ENCODE measurements at regions not wholly inside any gene's neighbourhood (a gene's known extent, or its start where the extent isn't known, plus 50 kb on each side); places are given as distances from the start of the nearest gene placed in this dataset.
A peak's percentile ranks its signal among the peaks of the same experiment; 100 is the strongest.

DNA sequence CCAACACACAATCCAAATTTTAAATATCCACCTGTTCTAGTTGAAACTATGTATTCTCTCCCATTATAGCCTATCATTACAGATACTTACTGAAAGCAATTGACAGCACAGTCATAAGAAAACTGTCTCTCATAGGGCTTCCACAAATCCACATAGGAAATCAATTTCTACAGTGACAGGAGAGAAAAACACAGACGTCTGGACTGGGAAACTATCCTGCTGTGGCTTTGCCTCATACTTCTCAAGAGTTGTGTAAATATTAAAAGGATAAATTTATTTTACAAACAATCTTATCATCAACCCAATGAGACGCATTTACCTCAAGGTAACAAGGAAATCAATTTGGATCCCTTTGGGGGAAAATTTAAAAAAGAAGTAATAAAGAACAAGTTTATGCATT, 517.5 kb downstream of the EFNA5 start:
- Histone ChIP-seq H3K27ac (ENCODE audit: low read depth, low read length) (no peak overlapping the region), H3K36me3 (ENCODE audit: insufficient read depth, low read length) (no peaks in the 10 kb centered on the region), H3K27me3 (ENCODE audit: insufficient read depth, low read length) (no peaks in the 10 kb centered on the region), H3K4me1 (ENCODE audit: control insufficient read depth, insufficient read depth, low read length, unreplicated experiment) (no peaks in the 10 kb centered on the region), H3K4me3 (ENCODE audit: low read depth, low read length) (no peak overlapping the region), H2AFZ (ENCODE audit: low read length, unreplicated experiment) (no peak overlapping the region), H3K79me2 (ENCODE audit: control insufficient read depth, insufficient read depth, low read length, unreplicated experiment) (no peaks in the 10 kb centered on the region)

GRCh38 chr5:107149243-107150005, 521.3 kb downstream of the EFNA5 start:
- Histone ChIP-seq H3K4me1 (ENCODE audit: control insufficient read depth, insufficient read depth, low read length, unreplicated experiment) (no peaks in the 10 kb centered on the region), H3K79me2 (ENCODE audit: control insufficient read depth, insufficient read depth, low read length, unreplicated experiment) (no peaks in the 10 kb centered on the region), H3K27me3 (ENCODE audit: insufficient read depth, low read length) (no peaks in the 10 kb centered on the region), H3K36me3 (ENCODE audit: insufficient read depth, low read length) (no peaks in the 10 kb centered on the region), H2AFZ (ENCODE audit: low read length, unreplicated experiment) (peak overlapping the region; percentile 91), H3K27ac (ENCODE audit: low read depth, low read length) (no peak overlapping the region), H3K4me3 (ENCODE audit: low read depth, low read length) (no peak overlapping the region)

GRCh38 chr5:107147589-107147988, 523.1 kb downstream of the EFNA5 start:
- Histone ChIP-seq H3K36me3 (ENCODE audit: insufficient read depth, low read length) (no peaks in the 10 kb centered on the region), H3K4me1 (ENCODE audit: control insufficient read depth, insufficient read depth, low read length, unreplicated experiment) (no peaks in the 10 kb centered on the region), H3K4me3 (ENCODE audit: low read depth, low read length) (no peak overlapping the region), H3K27ac (ENCODE audit: low read depth, low read length) (no peak overlapping the region), H3K27me3 (ENCODE audit: insufficient read depth, low read length) (no peaks in the 10 kb centered on the region), H2AFZ (ENCODE audit: low read length, unreplicated experiment) (peak overlapping the region; percentile 18), H3K79me2 (ENCODE audit: control insufficient read depth, insufficient read depth, low read length, unreplicated experiment) (no peaks in the 10 kb centered on the region)

- Histone ChIP-seq H3K4me1 (ENCODE audit: control insufficient read depth, insufficient read depth, low read length, unreplicated experiment) (no peaks in the 10 kb centered on the region), H2AFZ (ENCODE audit: low read length, unreplicated experiment) (peak overlapping the region; percentile 18), H3K27me3 (ENCODE audit: insufficient read depth, low read length) (no peaks in the 10 kb centered on the region), H3K27ac (ENCODE audit: low read depth, low read length) (no peak overlapping the region), H3K36me3 (ENCODE audit: insufficient read depth, low read length) (no peaks in the 10 kb centered on the region), H3K79me2 (ENCODE audit: control insufficient read depth, insufficient read depth, low read length, unreplicated experiment) (no peaks in the 10 kb centered on the region), H3K4me3 (ENCODE audit: low read depth, low read length) (no peak overlapping the region)
These were observed 523.8 kb downstream of the EFNA5 start for GRCh38 chr5:107146901-107147300.

- Histone ChIP-seq H3K27ac (ENCODE audit: low read depth, low read length) (peak overlapping the region; percentile 50), H3K79me2 (ENCODE audit: control insufficient read depth, insufficient read depth, low read length, unreplicated experiment) (no peaks in the 10 kb centered on the region), H3K27me3 (ENCODE audit: insufficient read depth, low read length) (no peaks in the 10 kb centered on the region), H2AFZ (ENCODE audit: low read length, unreplicated experiment) (peak overlapping the region; percentile 95), H3K4me3 (ENCODE audit: low read depth, low read length) (peak overlapping the region; percentile 14; the same call in 1 of the 2 replicates), H3K36me3 (ENCODE audit: insufficient read depth, low read length) (no peaks in the 10 kb centered on the region), H3K4me1 (ENCODE audit: control insufficient read depth, insufficient read depth, low read length, unreplicated experiment) (peaks cover 14% of the 10 kb centered on the region)
These were observed 535.3 kb downstream of the EFNA5 start for GRCh38 chr5:107135391-107135790.

DNA sequence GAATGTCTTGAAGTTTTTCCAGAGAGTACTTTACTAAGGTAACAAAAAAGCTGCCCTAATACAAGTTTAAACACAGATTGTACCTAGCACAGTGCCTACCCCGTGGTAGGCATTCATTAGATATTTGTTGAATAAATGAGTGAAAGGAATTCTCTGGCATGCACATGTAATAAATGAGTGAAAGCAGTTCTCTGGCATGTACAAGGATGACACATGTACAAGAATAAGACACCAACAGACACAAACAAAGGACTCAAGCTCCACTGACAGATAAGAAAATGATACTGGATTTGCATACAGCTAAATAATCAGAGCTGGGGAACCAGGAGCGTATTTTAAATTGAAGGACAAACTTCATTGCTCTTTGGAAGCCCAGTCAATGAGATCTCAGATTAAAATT, 535.8 kb downstream of the EFNA5 start:
- H3K79me2 ChIP-seq (ENCODE audit: control insufficient read depth, insufficient read depth, low read length, unreplicated experiment) = no peaks in the 10 kb centered on the region
- H2AFZ ChIP-seq (ENCODE audit: low read length, unreplicated experiment) = peak overlapping the region; percentile 95
- no peaks in the 10 kb centered on the region for H3K36me3 ChIP-seq (ENCODE audit: insufficient read depth, low read length)
- peaks cover 14% of the 10 kb centered on the region for H3K4me1 ChIP-seq (ENCODE audit: control insufficient read depth, insufficient read depth, low read length, unreplicated experiment)
- no peaks in the 10 kb centered on the region for H3K27me3 ChIP-seq (ENCODE audit: insufficient read depth, low read length)
- H3K27ac ChIP-seq (ENCODE audit: low read depth, low read length) = peak overlapping the region; percentile 50
- peak overlapping the region; percentile 14; the same call in 1 of the 2 replicates for H3K4me3 ChIP-seq (ENCODE audit: low read depth, low read length)

GRCh38 chr5:107129051-107129450, 541.7 kb downstream of the EFNA5 start:
- no peaks in the 10 kb centered on the region for H3K79me2 ChIP-seq (ENCODE audit: control insufficient read depth, insufficient read depth, low read length, unreplicated experiment)

DNA sequence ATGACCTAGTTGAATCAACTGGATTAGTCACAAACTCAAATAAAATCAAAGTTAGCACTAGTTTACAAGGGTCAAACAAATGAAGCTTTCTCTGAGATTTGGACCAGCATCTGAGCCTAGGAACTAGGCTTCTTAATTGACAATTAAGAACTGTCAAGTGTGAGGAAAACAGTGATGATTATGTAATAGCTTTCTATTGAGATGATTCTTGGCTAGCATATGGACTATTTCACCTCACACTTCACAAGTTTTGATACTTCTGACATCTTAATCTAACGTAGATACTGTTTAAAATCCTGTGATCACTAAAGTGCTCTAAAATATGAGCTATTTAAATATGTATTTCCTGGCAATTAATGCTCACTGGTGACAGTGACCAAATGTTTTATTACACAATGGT, 542.9 kb downstream of the EFNA5 start:
- Histone ChIP-seq H3K36me3 (ENCODE audit: insufficient read depth, low read length) (no peaks in the 10 kb centered on the region), H3K27me3 (ENCODE audit: insufficient read depth, low read length) (no peaks in the 10 kb centered on the region), H3K4me1 (ENCODE audit: control insufficient read depth, insufficient read depth, low read length, unreplicated experiment) (peaks cover 14% of the 10 kb centered on the region), H3K4me3 (ENCODE audit: low read depth, low read length) (no peak overlapping the region), H3K79me2 (ENCODE audit: control insufficient read depth, insufficient read depth, low read length, unreplicated experiment) (no peaks in the 10 kb centered on the region), H2AFZ (ENCODE audit: low read length, unreplicated experiment) (no peak overlapping the region), H3K27ac (ENCODE audit: low read depth, low read length) (no peak overlapping the region)

More at GRCh38 chr5:107129051-107129450, 541.7 kb downstream of the EFNA5 start:
- Histone ChIP-seq H3K27ac (ENCODE audit: low read depth, low read length) (no peak overlapping the region), H2AFZ (ENCODE audit: low read length, unreplicated experiment) (no peak overlapping the region), H3K4me3 (ENCODE audit: low read depth, low read length) (no peak overlapping the region), H3K27me3 (ENCODE audit: insufficient read depth, low read length) (no peaks in the 10 kb centered on the region), H3K36me3 (ENCODE audit: insufficient read depth, low read length) (no peaks in the 10 kb centered on the region), H3K4me1 (ENCODE audit: control insufficient read depth, insufficient read depth, low read length, unreplicated experiment) (peaks cover 14% of the 10 kb centered on the region)

GRCh38 chr5:107126341-107126740, 544.4 kb downstream of the EFNA5 start:
- no peak overlapping the region for H3K4me3 ChIP-seq (ENCODE audit: low read depth, low read length)
- peaks cover 14% of the 10 kb centered on the region for H3K4me1 ChIP-seq (ENCODE audit: control insufficient read depth, insufficient read depth, low read length, unreplicated experiment)
- H3K79me2 ChIP-seq (ENCODE audit: control insufficient read depth, insufficient read depth, low read length, unreplicated experiment) = no peaks in the 10 kb centered on the region
- no peak overlapping the region for H2AFZ ChIP-seq (ENCODE audit: low read length, unreplicated experiment)
- H3K27ac ChIP-seq (ENCODE audit: low read depth, low read length) = no peak overlapping the region
- no peaks in the 10 kb centered on the region for H3K36me3 ChIP-seq (ENCODE audit: insufficient read depth, low read length)
- no peaks in the 10 kb centered on the region for H3K27me3 ChIP-seq (ENCODE audit: insufficient read depth, low read length)

DNA sequence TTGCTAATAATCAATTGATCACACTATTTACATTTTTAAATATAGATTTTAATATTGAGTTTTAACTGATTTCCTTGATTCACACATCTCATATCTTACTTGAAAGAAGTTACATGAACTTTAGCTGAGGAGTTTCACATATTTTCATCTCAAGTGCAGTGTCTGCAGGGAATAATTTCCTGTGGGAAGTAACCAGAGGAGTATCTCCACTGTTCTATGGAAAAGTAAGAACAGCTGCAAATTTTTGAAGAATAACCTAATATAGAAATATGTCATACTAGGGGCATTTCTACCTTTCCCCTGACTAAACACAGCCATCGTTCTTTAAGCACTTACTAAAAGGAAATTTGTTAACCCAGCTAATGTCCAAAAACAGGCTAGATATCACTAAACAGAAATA, 546.4 kb downstream of the EFNA5 start:
- Histone ChIP-seq H3K79me2 (ENCODE audit: control insufficient read depth, insufficient read depth, low read length, unreplicated experiment) (no peaks in the 10 kb centered on the region), H2AFZ (ENCODE audit: low read length, unreplicated experiment) (no peak overlapping the region), H3K36me3 (ENCODE audit: insufficient read depth, low read length) (no peaks in the 10 kb centered on the region), H3K27me3 (ENCODE audit: insufficient read depth, low read length) (no peaks in the 10 kb centered on the region), H3K4me1 (ENCODE audit: control insufficient read depth, insufficient read depth, low read length, unreplicated experiment) (peaks cover 14% of the 10 kb centered on the region), H3K4me3 (ENCODE audit: low read depth, low read length) (no peak overlapping the region), H3K27ac (ENCODE audit: low read depth, low read length) (no peak overlapping the region)

GRCh38 chr5:107123014-107123413, 547.7 kb downstream of the EFNA5 start:
- H3K36me3 ChIP-seq (ENCODE audit: insufficient read depth, low read length) = no peaks in the 10 kb centered on the region
- H3K4me1 ChIP-seq (ENCODE audit: control insufficient read depth, insufficient read depth, low read length, unreplicated experiment) = peaks cover 7% of the 10 kb centered on the region
- H2AFZ ChIP-seq (ENCODE audit: low read length, unreplicated experiment) = no peak overlapping the region
- H3K79me2 ChIP-seq (ENCODE audit: control insufficient read depth, insufficient read depth, low read length, unreplicated experiment) = no peaks in the 10 kb centered on the region
- no peaks in the 10 kb centered on the region for H3K27me3 ChIP-seq (ENCODE audit: insufficient read depth, low read length)
- H3K27ac ChIP-seq (ENCODE audit: low read depth, low read length) = no peak overlapping the region
- H3K4me3 ChIP-seq (ENCODE audit: low read depth, low read length) = no peak overlapping the region

Measured in ACC112 (cell line).